ENCODE measurements at regions not wholly inside any gene's neighbourhood (a gene's known extent, or its start where the extent isn't known, plus 50 kb on each side); places are given as distances from the start of the nearest gene placed in this dataset.

GRCh38 chr2:2642906-2643890 is 312.1 kb upstream of the MYT1L start (continued):
- TF ChIP-seq CLOCK (CRISPR knock-in tag; IDR thresholded peaks at IDR 0.05; ENCODE audit: borderline replicate concordance) (no peak), NR2C1 (IDR thresholded peaks at IDR 0.05) (no peak), NR2C1 (tag; IDR thresholded peaks at IDR 0.05) (no peak), CBX8 (IDR thresholded peaks at IDR 0.05; ENCODE audit: borderline replicate concordance, extremely low read depth, low read depth, low read length, poor library complexity, severe bottlenecking) (no peak), EP300 (IDR thresholded peaks at IDR 0.05; ENCODE audit: low read length) (no peak)
- TF ChIP-seq, protein P1, sequence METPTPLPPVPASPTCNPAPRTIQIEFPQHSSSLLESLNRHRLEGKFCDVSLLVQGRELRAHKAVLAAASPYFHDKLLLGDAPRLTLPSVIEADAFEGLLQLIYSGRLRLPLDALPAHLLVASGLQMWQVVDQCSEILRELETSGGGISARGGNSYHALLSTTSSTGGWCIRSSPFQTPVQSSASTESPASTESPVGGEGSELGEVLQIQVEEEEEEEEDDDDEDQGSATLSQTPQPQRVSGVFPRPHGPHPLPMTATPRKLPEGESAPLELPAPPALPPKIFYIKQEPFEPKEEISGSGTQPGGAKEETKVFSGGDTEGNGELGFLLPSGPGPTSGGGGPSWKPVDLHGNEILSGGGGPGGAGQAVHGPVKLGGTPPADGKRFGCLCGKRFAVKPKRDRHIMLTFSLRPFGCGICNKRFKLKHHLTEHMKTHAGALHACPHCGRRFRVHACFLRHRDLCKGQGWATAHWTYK (CRISPR knock-in tag; IDR thresholded peaks at IDR 0.05), result no peak
- TF ChIP-seq, protein P2, sequence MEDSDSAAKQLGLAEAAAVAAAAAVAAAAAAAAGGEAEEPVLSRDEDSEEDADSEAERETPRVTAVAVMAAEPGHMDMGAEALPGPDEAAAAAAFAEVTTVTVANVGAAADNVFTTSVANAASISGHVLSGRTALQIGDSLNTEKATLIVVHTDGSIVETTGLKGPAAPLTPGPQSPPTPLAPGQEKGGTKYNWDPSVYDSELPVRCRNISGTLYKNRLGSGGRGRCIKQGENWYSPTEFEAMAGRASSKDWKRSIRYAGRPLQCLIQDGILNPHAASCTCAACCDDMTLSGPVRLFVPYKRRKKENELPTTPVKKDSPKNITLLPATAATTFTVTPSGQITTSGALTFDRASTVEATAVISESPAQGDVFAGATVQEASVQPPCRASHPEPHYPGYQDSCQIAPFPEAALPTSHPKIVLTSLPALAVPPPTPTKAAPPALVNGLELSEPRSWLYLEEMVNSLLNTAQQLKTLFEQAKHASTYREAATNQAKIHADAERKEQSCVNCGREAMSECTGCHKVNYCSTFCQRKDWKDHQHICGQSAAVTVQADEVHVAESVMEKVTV (CRISPR knock-in tag; IDR thresholded peaks at IDR 0.05), result no peak
- TF ChIP-seq, protein P3, sequence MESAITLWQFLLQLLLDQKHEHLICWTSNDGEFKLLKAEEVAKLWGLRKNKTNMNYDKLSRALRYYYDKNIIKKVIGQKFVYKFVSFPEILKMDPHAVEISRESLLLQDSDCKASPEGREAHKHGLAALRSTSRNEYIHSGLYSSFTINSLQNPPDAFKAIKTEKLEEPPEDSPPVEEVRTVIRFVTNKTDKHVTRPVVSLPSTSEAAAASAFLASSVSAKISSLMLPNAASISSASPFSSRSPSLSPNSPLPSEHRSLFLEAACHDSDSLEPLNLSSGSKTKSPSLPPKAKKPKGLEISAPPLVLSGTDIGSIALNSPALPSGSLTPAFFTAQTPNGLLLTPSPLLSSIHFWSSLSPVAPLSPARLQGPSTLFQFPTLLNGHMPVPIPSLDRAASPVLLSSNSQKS (CRISPR knock-in tag; IDR thresholded peaks at IDR 0.05), result no peak
- TF ChIP-seq, protein P4, sequence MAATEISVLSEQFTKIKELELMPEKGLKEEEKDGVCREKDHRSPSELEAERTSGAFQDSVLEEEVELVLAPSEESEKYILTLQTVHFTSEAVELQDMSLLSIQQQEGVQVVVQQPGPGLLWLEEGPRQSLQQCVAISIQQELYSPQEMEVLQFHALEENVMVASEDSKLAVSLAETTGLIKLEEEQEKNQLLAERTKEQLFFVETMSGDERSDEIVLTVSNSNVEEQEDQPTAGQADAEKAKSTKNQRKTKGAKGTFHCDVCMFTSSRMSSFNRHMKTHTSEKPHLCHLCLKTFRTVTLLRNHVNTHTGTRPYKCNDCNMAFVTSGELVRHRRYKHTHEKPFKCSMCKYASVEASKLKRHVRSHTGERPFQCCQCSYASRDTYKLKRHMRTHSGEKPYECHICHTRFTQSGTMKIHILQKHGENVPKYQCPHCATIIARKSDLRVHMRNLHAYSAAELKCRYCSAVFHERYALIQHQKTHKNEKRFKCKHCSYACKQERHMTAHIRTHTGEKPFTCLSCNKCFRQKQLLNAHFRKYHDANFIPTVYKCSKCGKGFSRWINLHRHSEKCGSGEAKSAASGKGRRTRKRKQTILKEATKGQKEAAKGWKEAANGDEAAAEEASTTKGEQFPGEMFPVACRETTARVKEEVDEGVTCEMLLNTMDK (IDR thresholded peaks at IDR 0.05; ENCODE audit: borderline replicate concordance, insufficient read depth, low read depth, low read length, poor library complexity, severe bottlenecking), result no peak

Data from K562 (cell line).